HG03342 (cell line): ENCODE measurements at regions not wholly inside any gene's neighbourhood (a gene's known extent, or its start where the extent isn't known, plus 50 kb on each side); places are given as distances from the start of the nearest gene placed in this dataset.
A peak's percentile ranks its signal among the peaks of the same experiment; 100 is the strongest.

Source experiments
- ATAC-seq: cut with Tn5 transposase; IDR thresholded peaks from one replicate; pipeline ENCODE4 v1.9.1; 2021; ENCODE audit warnings: mild to moderate bottlenecking, moderate library complexity; ENCODE audit not compliant: unreplicated experiment

- ATAC-seq = no peak
Measured at GRCh38 chr1:172973424-172973823, 77.3 kb downstream of the TNFSF18 start.

GRCh38 chr1:172976222-172977041 is 74.3 kb downstream of the TNFSF18 start:
- no peak for ATAC-seq

- peak; percentile 69 for ATAC-seq
Measured at GRCh38 chr1:172977296-172978017, 73.3 kb downstream of the TNFSF18 start.

- ATAC-seq = no peak
Measured at GRCh38 chr1:172978595-172978994, 72.1 kb downstream of the TNFSF18 start.

GRCh38 chr1:172979828-172980227 is 70.9 kb downstream of the TNFSF18 start:
- no peak for ATAC-seq

- no peak for ATAC-seq
Measured at GRCh38 chr1:172980456-172980855, 70.3 kb downstream of the TNFSF18 start.

- no peak for ATAC-seq
Measured at GRCh38 chr1:172980971-172981370, 69.8 kb downstream of the TNFSF18 start.
